Loucy (cell line): ENCODE measurements at regions not wholly inside any gene's neighbourhood (a gene's known extent, or its start where the extent isn't known, plus 50 kb on each side); places are given as distances from the start of the nearest gene placed in this dataset.

Experiments used
- H2AFZ ChIP-seq: fragments of 200-600 bp; sonication (generic); 2 replicates; pipeline ENCODE4 v1.6.0; 2016; ENCODE audit warnings: antibody characterized with exemption, mild to moderate bottlenecking, low read length, moderate library complexity
- H3F3A ChIP-seq: fragments of 200-600 bp; 2 replicates; pipeline ENCODE4 v1.6.0; 2016; ENCODE audit warnings: antibody characterized with exemption, low read depth, mild to moderate bottlenecking
- H3K27me3 ChIP-seq: fragments of 200-600 bp; sonication (generic); 2 replicates; pipeline ENCODE4 v1.6.1; 2014; ENCODE audit warnings: low read length, mild to moderate bottlenecking; ENCODE audit not compliant: insufficient read depth, poor library complexity, severe bottlenecking
- H3K36me3 ChIP-seq: fragments of 200-600 bp; sonication (generic); 2 replicates; pipeline ENCODE4 v1.6.1; 2016; ENCODE audit warnings: low read length; ENCODE audit not compliant: insufficient read depth
- H3K4me1 ChIP-seq: fragments of 200-600 bp; sonication (generic); 2 replicates; pipeline ENCODE4 v1.5.1; 2014; ENCODE audit warnings: low read length, mild to moderate bottlenecking; ENCODE audit not compliant: insufficient read depth, poor library complexity, severe bottlenecking
- H3K4me2 ChIP-seq: fragments of 200-600 bp; sonication (generic); 2 replicates; pipeline ENCODE4 v1.6.0; 2014; ENCODE audit warnings: antibody characterized with exemption, low read length, low read depth, mild to moderate bottlenecking; ENCODE audit not compliant: poor library complexity, severe bottlenecking
- H3K4me3 ChIP-seq: fragments of 200-600 bp; sonication (generic); 2 replicates; pipeline ENCODE4 v1.5.1; 2014; ENCODE audit warnings: low read length, mild to moderate bottlenecking, mixed read lengths; ENCODE audit not compliant: poor library complexity, severe bottlenecking
- H3K79me2 ChIP-seq: fragments of 200-600 bp; sonication (generic); 2 replicates; pipeline ENCODE4 v1.6.1; 2014; ENCODE audit warnings: low read length; ENCODE audit not compliant: insufficient read depth
- H3K9ac ChIP-seq: fragments of 200-600 bp; sonication (generic); 2 replicates; pipeline ENCODE4 v1.6.0; 2014; ENCODE audit warnings: mild to moderate bottlenecking, low read depth, low read length, moderate library complexity; ENCODE audit not compliant: poor library complexity, severe bottlenecking
- H3K9me2 ChIP-seq: fragments of 200-600 bp; sonication (generic); replicated peaks from 2 replicates; pipeline ENCODE4 v1.6.1; 2016; ENCODE audit warnings: low read depth, low read length, mixed read lengths
- H3K9me3 ChIP-seq: fragments of 200-600 bp; sonication (generic); 2 replicates; pipeline ENCODE4 v1.6.1; 2014; ENCODE audit warnings: mild to moderate bottlenecking, antibody characterized with exemption, low read length, low read depth; ENCODE audit not compliant: insufficient read depth
- H4K20me1 ChIP-seq: fragments of 200-600 bp; sonication (generic); 2 replicates; pipeline ENCODE4 v1.6.0; 2014; ENCODE audit warnings: antibody characterized with exemption, low read length, mild to moderate bottlenecking; ENCODE audit not compliant: insufficient read depth, poor library complexity, severe bottlenecking
- EZH2phosphoT487 ChIP-seq: fragments of 200-600 bp; IDR thresholded peaks from 2 replicates; pipeline ENCODE4 v1.6.1; 2018; ENCODE audit warnings: antibody characterized with exemption, mild to moderate bottlenecking, moderate library complexity, borderline replicate concordance
- TF ChIP-seq, protein P1 (sequence below): fragments of 200-600 bp; sonication (generic); conservative IDR thresholded peaks from 2 replicates; pipeline ENCODE4 v1.5.1; 2014; ENCODE audit warnings: mild to moderate bottlenecking, antibody characterized with exemption, low read length

DNA sequence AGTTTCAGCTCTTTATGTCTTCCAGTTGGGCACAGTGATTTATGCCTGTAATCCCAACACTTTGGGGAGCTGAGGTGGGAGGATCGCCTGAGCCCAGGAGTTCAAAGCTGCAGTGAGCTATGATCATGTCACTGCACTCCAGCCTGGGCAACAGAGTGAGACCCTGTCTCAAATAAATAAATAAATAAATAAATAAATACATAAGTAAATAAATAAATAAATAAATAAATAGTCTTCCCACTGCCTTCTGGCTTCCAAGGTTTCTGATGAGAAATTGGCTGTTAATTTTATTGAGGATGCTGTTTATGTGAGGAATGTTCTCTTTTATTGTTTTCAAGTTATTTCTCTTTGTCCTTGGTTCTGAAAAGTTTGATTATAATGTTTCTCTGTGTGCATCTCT lies 1507.6 kb upstream of the GOT2 start:
- Histone ChIP-seq H3K9me2 (no peaks in the 10 kb centered on the region), H3F3A (no peaks in the 10 kb centered on the region), H3K9me3 (no peaks in the 10 kb centered on the region), H3K4me3 (no peak overlapping the region), H3K27me3 (no peaks in the 10 kb centered on the region), H4K20me1 (no peaks in the 10 kb centered on the region), H3K4me2 (no peak overlapping the region), H3K9ac (no peak overlapping the region), H2AFZ (no peak overlapping the region), H3K4me1 (no peaks in the 10 kb centered on the region), H3K36me3 (no peaks in the 10 kb centered on the region), H3K79me2 (no peaks in the 10 kb centered on the region)
- TF ChIP-seq, protein P1, sequence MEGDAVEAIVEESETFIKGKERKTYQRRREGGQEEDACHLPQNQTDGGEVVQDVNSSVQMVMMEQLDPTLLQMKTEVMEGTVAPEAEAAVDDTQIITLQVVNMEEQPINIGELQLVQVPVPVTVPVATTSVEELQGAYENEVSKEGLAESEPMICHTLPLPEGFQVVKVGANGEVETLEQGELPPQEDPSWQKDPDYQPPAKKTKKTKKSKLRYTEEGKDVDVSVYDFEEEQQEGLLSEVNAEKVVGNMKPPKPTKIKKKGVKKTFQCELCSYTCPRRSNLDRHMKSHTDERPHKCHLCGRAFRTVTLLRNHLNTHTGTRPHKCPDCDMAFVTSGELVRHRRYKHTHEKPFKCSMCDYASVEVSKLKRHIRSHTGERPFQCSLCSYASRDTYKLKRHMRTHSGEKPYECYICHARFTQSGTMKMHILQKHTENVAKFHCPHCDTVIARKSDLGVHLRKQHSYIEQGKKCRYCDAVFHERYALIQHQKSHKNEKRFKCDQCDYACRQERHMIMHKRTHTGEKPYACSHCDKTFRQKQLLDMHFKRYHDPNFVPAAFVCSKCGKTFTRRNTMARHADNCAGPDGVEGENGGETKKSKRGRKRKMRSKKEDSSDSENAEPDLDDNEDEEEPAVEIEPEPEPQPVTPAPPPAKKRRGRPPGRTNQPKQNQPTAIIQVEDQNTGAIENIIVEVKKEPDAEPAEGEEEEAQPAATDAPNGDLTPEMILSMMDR: no peak
- TF ChIP-seq EZH2phosphoT487: no peak

DNA sequence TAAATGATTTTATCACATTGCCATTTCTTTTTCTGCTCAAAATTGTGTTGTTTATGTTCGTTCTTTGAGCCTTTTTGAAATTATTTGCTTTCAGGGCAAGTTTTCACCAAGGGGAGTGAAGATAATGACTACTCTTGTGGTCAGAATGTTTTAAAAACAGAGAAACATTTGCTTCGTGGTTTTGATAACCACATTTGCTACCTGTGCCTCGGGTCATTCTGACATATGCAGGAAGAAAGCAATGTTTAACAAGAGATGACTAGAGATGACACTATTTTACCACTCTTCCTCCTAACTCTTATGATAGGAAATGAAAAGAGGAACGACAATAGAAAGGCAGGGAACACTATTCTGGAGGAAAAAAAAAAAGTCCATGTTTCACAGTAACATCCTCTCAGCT lies 1496.5 kb upstream of the GOT2 start:
- Histone ChIP-seq H2AFZ (no peak overlapping the region), H3K4me2 (no peak overlapping the region), H3K36me3 (no peaks in the 10 kb centered on the region), H3K9ac (no peak overlapping the region), H4K20me1 (no peaks in the 10 kb centered on the region), H3K9me3 (no peaks in the 10 kb centered on the region; the same call in 1 of the 2 replicates), H3K4me1 (no peaks in the 10 kb centered on the region), H3K79me2 (no peaks in the 10 kb centered on the region), H3K4me3 (no peak overlapping the region), H3K27me3 (no peaks in the 10 kb centered on the region), H3K9me2 (no peaks in the 10 kb centered on the region), H3F3A (no peaks in the 10 kb centered on the region)
- TF ChIP-seq, protein P1: no peak
- TF ChIP-seq EZH2phosphoT487: no peak

DNA sequence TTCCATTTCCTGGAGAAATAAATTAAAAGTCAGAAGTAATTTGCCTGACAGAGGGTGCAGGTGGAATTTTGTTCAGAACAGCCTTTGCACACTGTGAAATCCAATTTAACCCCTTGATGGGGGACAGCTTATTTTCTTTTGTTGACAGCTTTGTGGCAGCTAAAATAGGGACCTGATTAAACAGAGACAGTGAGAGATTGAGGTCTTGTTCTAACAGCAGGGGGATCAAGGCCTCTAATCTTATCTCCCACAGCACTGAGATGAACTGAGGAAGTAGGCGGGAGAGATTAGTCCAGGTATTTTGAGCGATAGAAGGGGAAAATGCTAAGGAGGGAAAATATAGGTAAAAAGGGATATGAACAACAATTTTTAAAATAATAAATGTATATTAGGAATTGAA lies 1491.4 kb upstream of the GOT2 start:
- Histone ChIP-seq H3K9me3 (no peaks in the 10 kb centered on the region), H3F3A (no peaks in the 10 kb centered on the region), H3K4me1 (no peaks in the 10 kb centered on the region), H3K9me2 (no peaks in the 10 kb centered on the region), H3K27me3 (no peaks in the 10 kb centered on the region), H4K20me1 (no peaks in the 10 kb centered on the region), H2AFZ (no peak overlapping the region), H3K4me2 (no peak overlapping the region), H3K79me2 (no peaks in the 10 kb centered on the region), H3K36me3 (no peaks in the 10 kb centered on the region), H3K4me3 (no peak overlapping the region), H3K9ac (no peak overlapping the region)
- TF ChIP-seq, protein P1: no peak
- TF ChIP-seq EZH2phosphoT487: no peak
